Stimulated activated CD4-positive, alpha-beta T cell treated with anti-CD3 and anti-CD28 coated beads, TNF-alpha, amount 100 ng/mL, for 24 hours (primary cell): ENCODE measurements at regions not wholly inside any gene's neighbourhood (a gene's known extent, or its start where the extent isn't known, plus 50 kb on each side); places are given as distances from the start of the nearest gene placed in this dataset.

Experiments
- DNase-seq, 3 experiments: peaks; one replicate each; pipeline ENCODE4 v3.0.0-alpha.2; 2020; ENCODE audit warnings: low read depth in 3 of 3

DNA sequence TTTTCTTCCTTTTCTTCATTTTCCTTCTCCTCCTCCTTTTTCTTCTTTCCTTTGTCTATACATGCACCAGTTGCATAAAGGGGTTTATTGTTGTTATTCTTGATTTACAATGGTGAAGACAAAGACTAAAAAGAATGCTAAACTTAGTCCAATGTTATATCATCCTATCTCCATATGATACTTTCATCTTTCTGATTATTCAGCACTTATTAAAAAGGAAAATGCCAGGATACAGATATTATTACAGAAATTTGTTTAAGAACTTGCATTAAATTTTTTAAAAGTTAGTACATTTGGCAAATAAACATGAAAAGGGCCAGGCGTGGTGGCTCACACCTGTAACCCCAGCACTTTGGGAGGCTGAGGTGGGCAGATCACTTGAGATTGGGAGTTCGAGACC lies 1074.9 kb downstream of the EFNA5 start:
- DNase-seq = no peak

DNA sequence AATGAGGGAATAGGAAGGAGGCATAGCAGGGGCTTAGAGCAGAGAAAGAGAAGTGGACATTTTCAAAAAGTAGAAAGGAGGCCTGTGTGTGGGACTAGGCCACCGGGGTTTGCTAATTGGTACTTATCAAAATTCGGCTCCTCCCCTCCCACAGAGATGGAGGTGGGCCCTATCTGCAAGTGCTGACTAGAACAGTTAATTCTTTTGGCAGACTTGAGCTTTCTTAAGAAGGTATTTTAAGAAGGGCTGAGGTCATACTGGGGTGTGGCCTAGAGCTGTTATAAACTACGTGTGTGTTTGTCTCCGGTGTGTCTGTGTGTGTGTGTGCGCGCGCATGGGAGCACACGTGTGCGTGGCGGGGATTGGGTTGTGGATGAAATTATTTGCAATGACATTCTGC lies 1086.5 kb downstream of the EFNA5 start:
- no peak for DNase-seq

DNA sequence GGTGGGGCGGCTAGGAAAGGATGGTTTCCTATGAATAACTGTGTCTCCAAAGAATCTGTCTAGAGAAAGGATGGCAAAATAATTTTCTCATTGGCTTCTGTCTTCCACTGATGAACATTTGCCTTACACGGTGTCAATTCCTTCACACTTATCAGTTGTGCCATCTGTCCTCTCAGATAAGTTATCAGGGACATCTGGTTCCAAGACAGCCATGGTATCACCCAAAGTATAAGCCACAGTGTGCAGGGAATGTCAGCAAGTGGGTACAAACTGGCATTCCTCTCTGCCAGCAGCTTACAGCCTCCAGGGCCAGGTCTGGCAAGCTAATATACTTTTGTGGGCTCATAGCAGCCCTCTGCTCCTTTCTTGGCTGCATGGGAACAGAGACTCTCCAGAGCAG lies 1092.0 kb downstream of the EFNA5 start:
- DNase-seq = no peak

DNA sequence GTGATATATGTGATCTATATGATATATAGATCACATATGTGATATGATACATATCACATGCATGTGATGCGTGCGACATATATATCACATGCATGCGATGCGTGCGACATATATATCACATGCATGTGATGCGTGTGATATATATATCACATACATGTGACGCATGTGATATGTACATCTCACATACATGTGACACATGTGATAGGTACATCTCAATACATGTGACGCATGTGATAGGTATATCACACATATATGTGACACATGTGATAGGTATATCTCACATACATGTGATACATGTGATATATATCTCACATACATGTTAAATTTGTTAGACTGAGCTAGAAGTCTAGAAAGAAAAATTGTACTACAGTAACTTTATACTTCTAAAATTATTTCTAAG lies 1095.9 kb downstream of the EFNA5 start:
- no peak for DNase-seq

DNA sequence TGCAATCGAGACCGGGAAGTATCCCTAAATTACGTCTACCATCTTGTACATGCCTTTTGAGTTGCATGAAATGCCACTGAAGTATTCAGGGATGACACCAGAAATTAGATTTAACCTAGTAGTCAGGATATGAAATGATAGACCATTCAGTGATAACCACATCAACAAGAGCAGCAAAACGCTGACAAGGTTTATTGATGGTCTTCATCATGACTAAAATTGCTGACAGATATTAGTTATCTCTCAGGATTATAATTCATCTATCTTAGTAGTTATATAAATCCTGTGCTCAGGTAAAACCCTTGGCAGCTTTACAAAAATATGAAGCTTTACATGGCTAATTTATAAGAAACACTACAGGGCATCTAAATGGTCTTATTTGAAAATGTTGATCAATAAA lies 1104.7 kb downstream of the EFNA5 start:
- DNase-seq = no peak

DNA sequence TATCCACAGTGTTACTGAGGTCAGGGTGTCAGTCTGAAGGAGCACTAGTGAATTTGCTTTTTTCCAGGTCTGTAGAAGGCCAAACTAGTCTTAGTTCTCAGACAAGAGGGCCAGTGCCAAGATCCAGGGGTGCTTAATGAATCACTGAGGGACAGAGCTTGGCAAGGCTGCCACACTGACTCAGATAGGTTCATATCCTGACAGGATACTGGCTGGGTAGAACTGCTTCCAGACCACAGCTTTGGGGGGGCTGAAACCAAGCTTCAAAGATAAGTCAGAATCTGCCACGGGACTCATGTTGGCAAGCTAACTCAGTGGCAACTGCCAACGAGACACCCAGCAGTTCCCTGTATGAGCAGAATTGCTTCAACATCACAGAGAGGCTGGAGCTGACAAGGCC lies 1125.4 kb downstream of the EFNA5 start:
- no peak for DNase-seq

DNA sequence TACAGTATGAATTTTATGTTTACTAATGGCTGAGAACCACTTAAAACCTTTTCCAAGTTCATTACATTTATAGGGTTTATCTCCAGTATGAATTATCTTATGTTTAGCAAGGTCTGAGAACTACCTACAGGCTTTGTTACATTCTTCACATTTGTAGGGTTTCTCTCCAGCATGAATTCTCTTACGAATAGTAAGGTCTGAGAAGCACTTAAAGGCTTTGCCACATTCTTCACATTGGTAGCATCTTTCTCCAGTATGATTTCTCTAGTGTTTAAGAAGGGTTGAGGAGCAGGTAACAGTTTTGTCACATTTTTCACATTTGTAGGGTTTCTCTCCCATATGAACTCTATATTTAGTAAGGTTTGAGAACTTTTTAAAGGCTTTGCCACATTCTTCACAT lies 1127.4 kb downstream of the EFNA5 start:
- no peak for DNase-seq

DNA sequence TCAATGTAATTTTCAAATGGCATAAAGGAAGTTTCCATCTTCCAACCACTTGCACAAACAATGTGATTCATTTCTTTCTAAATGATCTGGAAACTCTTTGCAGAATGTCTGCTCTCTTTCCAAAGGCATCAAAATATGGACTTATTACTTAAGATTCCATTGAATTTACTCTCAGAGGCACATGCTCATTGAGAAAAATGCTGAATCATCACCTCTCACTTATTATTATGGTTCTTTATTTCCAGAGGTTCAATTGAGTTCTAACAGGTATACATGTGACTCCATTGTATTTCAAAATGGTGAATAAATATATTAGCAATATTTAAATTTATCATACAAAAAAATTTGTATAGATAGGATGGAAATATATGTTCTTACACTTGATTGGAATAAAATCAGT lies 1140.6 kb downstream of the EFNA5 start:
- DNase-seq = no peak

DNA sequence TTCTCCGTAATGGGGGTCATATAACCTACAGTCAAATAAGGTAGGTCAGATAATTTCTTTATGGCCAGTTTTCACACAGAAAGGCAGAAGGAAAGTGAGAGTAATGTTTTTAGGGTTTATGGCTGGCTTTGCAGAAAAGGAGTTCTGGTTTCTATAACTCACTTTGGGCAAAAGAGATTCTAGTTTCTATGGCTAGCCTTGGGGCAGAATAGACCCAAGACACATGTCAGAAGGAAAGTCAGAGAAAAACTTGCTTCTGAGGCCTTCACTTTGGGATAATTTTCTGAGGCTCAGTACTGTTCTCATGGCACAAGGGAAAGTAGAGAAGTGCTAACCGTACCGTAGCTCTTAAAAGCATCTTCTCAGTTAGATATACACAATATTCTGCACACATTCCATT lies 1145.3 kb downstream of the EFNA5 start:
- DNase-seq = no peak

DNA sequence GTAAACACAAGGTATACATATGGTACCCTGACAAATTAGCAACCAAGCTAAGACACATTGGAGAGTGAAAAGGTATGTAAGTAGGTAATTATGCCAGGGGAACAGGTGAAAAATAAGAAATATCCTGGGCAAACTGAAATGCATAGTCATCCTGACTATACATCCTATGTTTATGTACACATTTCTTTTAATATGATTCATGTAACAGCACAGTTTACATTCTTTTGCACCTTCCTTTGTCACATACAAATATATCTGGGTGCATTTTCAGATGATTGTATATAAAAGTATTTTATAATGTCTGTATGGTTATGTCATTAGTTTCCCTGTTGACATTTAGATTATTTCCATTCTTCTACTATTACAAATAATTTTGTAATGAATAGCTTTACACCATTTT lies 1146.9 kb downstream of the EFNA5 start:
- DNase-seq = no peak

DNA sequence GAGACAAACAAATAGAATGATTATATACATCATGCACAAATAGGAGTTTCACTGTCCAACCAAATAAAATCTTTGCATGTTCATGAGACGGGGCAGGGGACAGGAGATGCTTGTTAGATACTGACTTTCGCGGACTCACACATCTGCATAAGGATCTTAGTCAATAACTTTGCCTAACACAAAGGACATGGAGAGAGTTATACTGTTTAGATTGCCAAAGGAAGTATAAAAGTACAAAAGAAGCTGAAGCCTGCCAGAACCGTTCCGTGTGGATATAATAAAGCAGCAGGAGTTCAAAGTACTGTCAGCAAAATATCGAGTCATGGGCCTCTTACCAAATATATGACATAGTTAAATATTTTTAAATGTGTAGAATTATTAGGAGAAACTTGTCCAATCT lies 1148.4 kb downstream of the EFNA5 start:
- no peak for DNase-seq

DNA sequence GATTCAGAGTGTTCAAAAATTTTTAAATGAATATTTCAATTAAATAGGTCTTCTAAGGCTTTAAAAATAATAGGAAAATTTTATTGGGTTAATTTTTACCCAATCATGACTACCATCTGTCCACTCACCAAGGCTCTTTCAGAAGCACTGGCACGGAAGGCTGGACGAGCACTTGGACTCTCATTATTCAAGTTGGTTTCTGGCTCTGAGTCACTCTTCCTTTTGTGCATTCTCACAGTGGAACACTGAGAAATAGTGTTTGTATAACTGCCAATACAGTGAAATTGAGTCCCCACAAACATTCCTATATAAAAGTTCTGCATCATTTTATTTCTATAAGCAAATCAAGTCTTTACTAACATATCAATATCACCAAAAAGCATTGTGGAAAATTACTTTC lies 1149.0 kb downstream of the EFNA5 start:
- no peak for DNase-seq

DNA sequence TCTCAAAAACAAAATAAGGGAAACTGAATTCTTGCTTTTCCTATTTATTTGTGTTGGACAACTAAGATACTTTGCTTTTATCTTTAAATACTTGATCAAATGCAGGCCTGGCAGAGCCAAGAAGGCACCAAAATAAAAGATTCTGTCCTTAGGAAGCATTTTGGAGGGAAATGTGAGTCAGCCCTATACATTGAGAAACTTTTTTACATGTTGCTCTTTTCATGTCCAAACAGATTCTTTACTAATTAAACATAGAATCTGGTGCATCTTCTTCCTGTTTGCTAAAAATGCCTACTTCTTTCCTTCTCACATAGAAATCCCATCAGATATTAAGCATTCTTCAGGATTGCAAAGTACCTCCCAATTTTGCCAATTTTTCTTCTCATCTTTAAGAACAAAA lies 1160.4 kb downstream of the EFNA5 start:
- no peak for DNase-seq

DNA sequence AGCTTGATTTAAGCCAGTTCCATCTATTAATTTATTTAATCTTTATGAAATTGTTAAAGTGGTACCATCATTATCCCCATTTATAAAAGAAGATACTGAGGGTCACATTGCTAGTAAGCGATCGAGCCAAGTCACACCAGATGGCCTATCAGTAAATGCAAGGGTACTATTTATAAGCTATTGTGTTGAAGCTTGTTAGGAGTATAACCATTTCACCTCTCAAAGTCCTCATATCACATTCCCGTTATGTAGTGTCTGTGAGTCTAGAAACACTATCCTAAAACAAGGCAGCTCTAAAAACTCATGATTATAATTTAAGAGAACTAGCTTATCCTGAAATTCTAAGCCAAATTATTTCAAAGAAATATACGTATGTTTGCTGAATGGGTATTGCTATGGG lies 1161.8 kb downstream of the EFNA5 start:
- DNase-seq = no peak

DNA sequence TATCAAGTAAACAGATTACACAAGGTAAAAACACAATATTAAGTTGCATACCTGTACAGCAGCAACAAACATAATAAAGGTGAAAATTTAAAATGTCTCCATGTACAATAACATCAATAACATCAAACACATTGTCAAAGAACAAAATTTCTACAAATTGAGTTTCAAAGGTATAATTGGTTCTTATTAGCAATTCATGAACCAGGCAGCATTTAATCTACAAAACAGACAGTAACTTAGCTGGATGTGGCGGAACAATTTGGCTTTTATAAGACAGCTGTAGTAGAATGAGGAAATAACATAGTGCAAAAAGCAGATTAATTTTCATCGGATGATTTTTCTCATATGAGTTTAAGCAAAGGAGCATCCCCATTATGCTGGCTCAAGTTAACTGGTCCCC lies 1176.8 kb downstream of the EFNA5 start:
- no peak for DNase-seq

DNA sequence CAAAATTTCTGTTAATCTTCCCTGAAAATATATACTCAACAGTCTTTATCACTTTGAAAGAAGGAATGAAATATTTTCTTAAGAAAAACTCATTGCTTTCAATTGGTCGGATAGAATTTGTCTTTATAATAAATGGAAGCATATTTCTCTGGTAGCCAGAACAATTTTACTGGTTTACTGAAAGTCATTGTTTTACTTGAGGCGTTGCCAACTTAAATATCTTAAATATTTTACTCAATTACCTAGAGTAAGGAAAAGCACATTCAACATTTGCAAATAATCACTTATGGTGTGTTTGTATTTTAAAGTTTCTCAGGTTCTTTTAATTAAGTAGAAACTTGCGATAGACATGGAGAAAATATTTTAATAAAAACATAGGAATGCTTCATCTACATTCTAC lies 1181.7 kb downstream of the EFNA5 start:
- DNase-seq = no peak

DNA sequence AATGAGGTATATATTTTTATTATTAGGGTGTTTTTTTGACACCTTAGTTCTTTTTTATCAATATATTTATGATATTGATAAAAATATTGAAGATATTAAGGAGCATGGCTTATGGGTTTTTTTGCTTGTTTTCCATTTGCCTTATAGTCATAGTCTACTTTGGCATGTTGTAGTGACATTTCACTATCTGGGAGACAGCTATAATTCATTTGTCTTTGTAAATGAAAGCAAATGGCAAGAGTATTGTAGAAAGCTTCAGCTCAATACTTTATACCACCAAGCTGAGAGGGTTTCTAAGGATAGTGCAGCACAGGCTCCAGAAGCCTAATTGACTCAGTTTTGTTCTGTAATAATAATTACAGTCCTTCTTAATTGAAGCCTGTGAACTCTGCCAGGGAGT lies 1182.3 kb downstream of the EFNA5 start:
- DNase-seq = no peak

DNA sequence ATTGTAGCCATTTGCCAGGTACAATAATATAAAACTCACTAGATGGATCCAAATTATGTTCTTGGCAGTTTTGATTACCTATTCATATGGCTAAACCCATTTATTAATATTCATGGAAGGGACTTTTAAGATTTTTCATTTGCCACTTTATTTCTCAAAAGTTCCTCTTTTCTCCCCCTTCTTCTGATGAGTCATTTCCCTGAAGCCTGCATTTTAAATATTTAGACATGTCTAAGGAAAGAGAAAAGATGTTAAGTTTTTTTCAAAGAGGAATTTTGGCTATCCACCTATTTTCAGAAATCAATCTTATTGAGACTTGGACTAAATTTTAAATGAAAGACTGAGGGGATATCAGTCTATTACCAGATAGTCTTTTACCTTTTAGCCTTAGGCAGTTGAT lies 1189.4 kb downstream of the EFNA5 start:
- DNase-seq = no peak

DNA sequence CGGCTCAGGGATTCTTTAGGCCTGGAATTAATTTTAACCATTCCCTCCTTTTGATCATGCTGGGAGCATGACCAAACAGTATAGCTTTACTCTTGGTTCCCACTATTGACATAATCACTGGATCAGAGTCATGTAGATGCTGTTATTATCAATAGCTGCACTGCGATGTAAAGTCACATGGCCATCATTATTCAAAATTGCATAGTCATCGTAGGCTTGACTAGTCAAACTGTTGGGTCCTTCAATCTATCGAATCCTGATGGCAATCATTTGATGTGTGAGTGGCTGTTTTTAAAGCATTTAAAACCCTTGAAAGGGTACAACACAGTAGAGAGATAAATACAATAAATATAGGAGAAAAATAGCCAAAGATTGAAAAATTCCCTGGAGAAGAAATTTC lies 1194.1 kb downstream of the EFNA5 start:
- DNase-seq = no peak

DNA sequence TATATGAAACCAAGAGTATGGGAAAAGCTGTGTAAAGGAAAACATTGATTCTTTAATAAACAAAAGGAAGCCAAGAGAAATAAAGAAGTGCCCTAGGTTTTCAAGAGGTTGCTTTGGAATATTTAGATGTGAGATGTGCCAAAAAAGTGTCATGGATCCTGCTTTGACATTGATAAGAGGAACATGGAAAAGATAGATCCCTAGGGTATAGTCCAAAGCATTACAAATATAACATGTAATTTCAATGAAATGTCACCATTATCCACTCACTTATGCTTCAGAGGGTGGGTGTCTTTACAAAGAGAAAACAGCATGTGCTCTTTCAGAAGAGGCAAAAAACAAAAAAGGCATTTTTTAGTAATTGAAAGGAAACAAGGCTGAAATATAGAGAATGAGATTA lies 1196.7 kb downstream of the EFNA5 start:
- no peak for DNase-seq

DNA sequence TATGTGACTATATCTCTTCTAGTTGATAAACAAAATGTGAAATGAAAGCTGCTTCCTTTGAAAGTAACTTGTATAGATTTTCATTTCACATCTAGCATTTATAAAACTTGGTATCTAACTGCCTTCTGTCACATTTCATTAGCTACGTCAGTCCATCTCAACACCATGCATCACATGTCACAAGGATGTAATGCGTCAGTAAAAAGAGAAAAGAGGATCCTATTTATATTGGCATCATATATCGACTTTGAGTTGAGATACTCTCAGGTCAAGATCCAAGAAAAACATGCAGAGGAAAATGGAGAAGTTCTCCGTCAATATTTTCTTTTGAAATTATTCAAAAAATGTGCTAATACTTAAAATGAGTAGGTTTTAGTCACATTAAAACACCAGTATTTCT lies 1211.2 kb downstream of the EFNA5 start:
- DNase-seq = no peak

DNA sequence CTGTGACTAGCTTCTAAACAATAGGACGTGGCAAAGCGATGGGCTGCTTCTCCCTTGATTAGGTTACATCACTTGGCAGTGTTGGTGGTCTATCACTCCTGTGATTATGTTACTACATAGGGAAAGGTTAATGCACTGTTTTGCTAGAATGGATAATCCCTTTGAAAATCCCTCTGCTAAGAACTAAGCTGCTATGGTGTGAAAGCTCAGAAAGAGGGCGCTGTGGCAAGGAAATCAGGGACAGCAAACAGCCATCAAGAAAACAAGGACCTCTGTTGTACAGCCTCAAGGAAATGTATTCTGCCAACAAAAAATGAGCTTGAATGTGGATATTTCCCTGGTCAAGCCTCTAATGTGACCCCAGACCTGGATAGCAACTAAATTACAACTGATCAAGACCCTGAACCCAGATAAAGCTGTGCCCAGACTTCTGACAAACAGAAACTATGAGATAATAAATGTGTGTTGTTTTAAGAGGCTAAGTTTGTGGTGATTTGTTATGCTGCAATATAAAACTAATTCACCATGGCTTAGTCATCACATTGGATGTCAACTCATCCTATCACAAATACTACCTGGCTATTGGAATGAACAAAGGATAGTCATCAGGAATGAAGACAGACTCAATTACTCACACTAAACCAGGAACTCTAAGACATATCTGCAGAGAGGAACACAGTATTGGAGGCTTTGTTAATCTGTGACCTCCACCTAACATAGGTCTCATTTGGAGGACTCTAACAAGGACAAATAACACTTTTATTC lies 1215.9 kb downstream of the EFNA5 start:
- no peak for DNase-seq

DNA sequence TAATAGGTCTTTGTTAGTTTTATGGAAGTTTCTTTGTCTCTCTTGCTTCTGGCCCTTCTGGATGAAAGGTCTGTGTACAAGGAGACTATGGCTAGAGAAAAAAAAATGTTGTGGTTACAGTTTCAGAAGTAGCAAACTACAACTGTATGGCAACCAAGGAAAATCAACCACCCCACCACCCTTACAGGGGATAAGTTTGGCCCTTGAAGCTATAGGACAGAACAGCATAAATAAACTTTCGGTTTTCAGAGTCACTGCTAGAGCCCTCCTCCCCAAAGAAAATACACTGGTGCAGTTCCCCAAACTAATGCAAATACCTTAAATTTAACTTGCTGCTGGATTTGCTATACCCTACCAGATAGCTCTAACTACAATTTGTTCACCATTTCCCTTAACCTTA lies 1216.7 kb downstream of the EFNA5 start:
- no peak for DNase-seq

DNA sequence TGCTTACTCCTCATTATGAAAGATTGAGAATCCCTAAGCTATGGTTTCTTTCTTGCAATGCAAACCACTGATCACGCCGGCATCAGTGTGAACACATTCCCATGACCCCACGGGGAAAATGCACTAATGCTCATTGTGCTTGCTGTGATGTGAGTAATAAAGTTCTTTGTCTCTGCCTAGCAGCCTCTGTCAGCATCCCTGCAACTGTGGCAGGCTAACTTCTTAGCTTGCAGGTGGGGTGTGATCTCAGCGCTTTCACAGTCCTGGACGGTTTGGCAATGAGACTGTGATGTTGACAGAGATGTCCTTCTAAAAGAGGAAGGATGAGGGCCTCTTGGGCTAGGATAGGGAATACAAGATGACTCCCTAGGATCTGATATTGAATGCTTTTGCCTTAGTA lies 1218.7 kb downstream of the EFNA5 start:
- no peak for DNase-seq
